B cell (primary cell): ENCODE measurements at regions not wholly inside any gene's neighbourhood (a gene's known extent, or its start where the extent isn't known, plus 50 kb on each side); places are given as distances from the start of the nearest gene placed in this dataset.

Experiments used
- ATAC-seq: fragments of 200-7000 bp; cut with Tn5 transposase; one replicate; pipeline ENCODE4 v1.10.0; 2021; ENCODE audit warnings: low read depth, mild to moderate bottlenecking, moderate number of reproducible peaks, moderate library complexity
- CTCF ChIA-PET: fragments of 350-600 bp; sonication (Branson Sonifier 250); formaldehyde crosslinking; loops from one replicate; lab custom pipeline; 2021; ENCODE audit warnings: antibody characterized with exemption, inconsistent platforms; lab: Charles Lee
- POLR2A ChIA-PET: fragments of 350-600 bp; sonication (Branson Sonifier 250); formaldehyde crosslinking; loops from one replicate; lab custom pipeline; 2021; ENCODE audit warnings: antibody characterized with exemption; lab: Charles Lee
- DNase-seq: peaks from one replicate; pipeline ENCODE4 v3.0.0; 2013
- H2AFZ ChIP-seq: 2 replicates; pipeline ENCODE4 v1.6.1; 2012; ENCODE audit warnings: mild to moderate bottlenecking, low read depth, low read length; ENCODE audit not compliant: insufficient read depth, poor library complexity, severe bottlenecking
- H3K27ac ChIP-seq, 2 donors: 1 replicate in 1 of 2; 2 replicates in 1 of 2; pipeline ENCODE4 v1.5.1; 2012 to 2013; ENCODE audit warnings: low read length in 2 of 2, mild to moderate bottlenecking in 2 of 2, moderate library complexity in 1 of 2
- H3K27me3 ChIP-seq, 4 experiments: fragments of 200-600 bp in 1 of 4; sonication (generic) in 1 of 4; replicated peaks in 1 of 4; 1 replicate in 2 of 4; 2 replicates in 2 of 4; pipeline versions ENCODE4 v1.6.1 to v1.7.0; 2013 to 2016; ENCODE audit warnings: low read length in 3 of 4, mild to moderate bottlenecking in 2 of 4, mixed read lengths in 1 of 4, moderate library complexity in 1 of 4; ENCODE audit not compliant: insufficient read depth in 4 of 4, control insufficient read depth in 3 of 4; ENCODE audit errors: control extremely low read depth in 1 of 4
- H3K36me3 ChIP-seq, 2 experiments: replicated peaks in 1 of 2; 1 replicate in 1 of 2; 2 replicates in 1 of 2; pipeline versions ENCODE4 v1.6.1 to v1.7.1; 2013; ENCODE audit warnings: low read length in 1 of 2; ENCODE audit not compliant: insufficient read depth in 2 of 2, control insufficient read depth in 1 of 2; ENCODE audit errors: control extremely low read depth in 1 of 2, extremely low read depth in 1 of 2
- H3K4me1 ChIP-seq, 2 donors: fragments of 200-600 bp in 1 of 2; sonication (generic) in 1 of 2; 1 replicate in 1 of 2; 2 replicates in 1 of 2; pipeline versions ENCODE4 v1.5.1 to v1.6.1; 2013 to 2017; ENCODE audit warnings: low read length in 2 of 2; ENCODE audit not compliant: control insufficient read depth in 2 of 2, insufficient read depth in 2 of 2
- H3K4me2 ChIP-seq: replicated peaks from 2 replicates; pipeline ENCODE3; 2012; ENCODE audit warnings: mild to moderate bottlenecking, low read depth, low read length; ENCODE audit not compliant: poor library complexity, severe bottlenecking
- H3K4me3 ChIP-seq, 5 experiments: fragments of 200-600 bp in 1 of 5; sonication (generic) in 1 of 5; 1 replicate in 3 of 5; 2 replicates in 2 of 5; pipeline versions ENCODE4 v1.5.1 to v1.7.0; 2011 to 2016; ENCODE audit warnings: low read length in 4 of 5, mild to moderate bottlenecking in 4 of 5, low read depth in 2 of 5, control low read depth in 1 of 5, moderate library complexity in 1 of 5; ENCODE audit not compliant: insufficient read depth in 1 of 5; ENCODE audit errors: control extremely low read depth in 1 of 5, extremely low read depth in 1 of 5
- H3K79me2 ChIP-seq: fragments of 200-600 bp; sonication (generic); one replicate; pipeline ENCODE4 v1.6.0; 2016; ENCODE audit warnings: low read length; ENCODE audit not compliant: control insufficient read depth, insufficient read depth
- H3K9ac ChIP-seq: fragments of 200-600 bp; sonication (generic); 2 replicates; pipeline ENCODE4 v1.6.1; 2017; ENCODE audit warnings: mild to moderate bottlenecking, low read length, moderate library complexity
- H3K9me3 ChIP-seq, 3 donors: one replicate each; pipeline versions ENCODE4 v1.6.1 to v1.7.1; 2013; ENCODE audit warnings: low read length in 2 of 3; ENCODE audit not compliant: control insufficient read depth in 2 of 3, insufficient read depth in 1 of 3; ENCODE audit errors: control extremely low read depth in 1 of 3
- H4K20me1 ChIP-seq: 2 replicates; pipeline ENCODE4 v1.6.0; 2012; ENCODE audit warnings: mild to moderate bottlenecking, low read length; ENCODE audit not compliant: insufficient read depth, control insufficient read depth, poor library complexity, severe bottlenecking
- H3K27ac Mint-ChIP-seq: one replicate; pipeline ENCODE4 v1.8.0; 2021; ENCODE audit warnings: mixed read lengths
- H3K27me3 Mint-ChIP-seq: one replicate; pipeline ENCODE4 v1.8.0; 2021; ENCODE audit warnings: mixed read lengths
- H3K4me1 Mint-ChIP-seq: one replicate; pipeline ENCODE4 v1.8.0; 2021; ENCODE audit warnings: mixed read lengths
- H3K4me3 Mint-ChIP-seq: one replicate; pipeline ENCODE4 v1.8.0; 2021; ENCODE audit warnings: mixed read lengths
- H3K9me3 Mint-ChIP-seq: one replicate; pipeline ENCODE4 v1.8.0; 2022; ENCODE audit warnings: mixed read lengths; ENCODE audit not compliant: insufficient read depth
- EZH2 ChIP-seq: IDR thresholded peaks from 2 replicates; pipeline ENCODE4 v1.6.1; 2012; ENCODE audit warnings: borderline replicate concordance, low read depth, mild to moderate bottlenecking, moderate library complexity, low read length; ENCODE audit not compliant: insufficient read depth, poor library complexity, severe bottlenecking
- WGBS: methylation state at CpG from one replicate; pipeline ENCODE4 v1.1.5; 2013; ENCODE audit warnings: missing lambda C conversion rate; ENCODE audit not compliant: insufficient coverage; 5-methylcytosine and 5-hydroxymethylcytosine counted together
- intact Hi-C: fragments of 100-400 bp; cut with micrococcal nuclease; formaldehyde crosslinking; loops from one replicate; pipeline ENCODE4 v1.10.0; 2022
- TF ChIP-seq, protein P1 (sequence below): fragments of 200-600 bp; IDR thresholded peaks from one replicate; pipeline ENCODE4 v1.8.0; 2022; ENCODE audit warnings: antibody characterized with exemption, mild to moderate bottlenecking

GRCh38 chr4:186341655-186342054, 75.7 kb downstream of the F11 start:
- WGBS: 91% methylated on average over 4 of the region's 5 CpGs
- intact Hi-C loops: no loop called here
- peaks cover 4% of the 10 kb centered on the region for H3K27me3 Mint-ChIP-seq
- Histone ChIP-seq H3K27me3 (no peaks in the 10 kb centered on the region), H3K36me3 (no peaks in the 10 kb centered on the region), H3K27ac (no peak overlapping the region), H3K79me2 (no peaks in the 10 kb centered on the region), H3K4me1 (no peaks in the 10 kb centered on the region), H3K4me3 (no peak overlapping the region), H3K4me2 (no peak overlapping the region), H2AFZ (no peak overlapping the region), H3K9ac (no peak overlapping the region), H4K20me1 (no peaks in the 10 kb centered on the region), H3K9me3 (peaks cover 0 to 7% (median 0%) of the 10 kb centered on the region in 3 donors)
- ChIA-PET CTCF (no interaction called here), POLR2A (no interaction called here)
- DNase-seq (no peak), ATAC-seq (no peak)
- no peaks in the 10 kb centered on the region for H3K4me1 Mint-ChIP-seq
- no peak overlapping the region for H3K27ac Mint-ChIP-seq
- peaks cover 2% of the 10 kb centered on the region for H3K9me3 Mint-ChIP-seq
- H3K4me3 Mint-ChIP-seq: no peak overlapping the region
- TF ChIP-seq EZH2: no peak
- TF ChIP-seq, protein P1, sequence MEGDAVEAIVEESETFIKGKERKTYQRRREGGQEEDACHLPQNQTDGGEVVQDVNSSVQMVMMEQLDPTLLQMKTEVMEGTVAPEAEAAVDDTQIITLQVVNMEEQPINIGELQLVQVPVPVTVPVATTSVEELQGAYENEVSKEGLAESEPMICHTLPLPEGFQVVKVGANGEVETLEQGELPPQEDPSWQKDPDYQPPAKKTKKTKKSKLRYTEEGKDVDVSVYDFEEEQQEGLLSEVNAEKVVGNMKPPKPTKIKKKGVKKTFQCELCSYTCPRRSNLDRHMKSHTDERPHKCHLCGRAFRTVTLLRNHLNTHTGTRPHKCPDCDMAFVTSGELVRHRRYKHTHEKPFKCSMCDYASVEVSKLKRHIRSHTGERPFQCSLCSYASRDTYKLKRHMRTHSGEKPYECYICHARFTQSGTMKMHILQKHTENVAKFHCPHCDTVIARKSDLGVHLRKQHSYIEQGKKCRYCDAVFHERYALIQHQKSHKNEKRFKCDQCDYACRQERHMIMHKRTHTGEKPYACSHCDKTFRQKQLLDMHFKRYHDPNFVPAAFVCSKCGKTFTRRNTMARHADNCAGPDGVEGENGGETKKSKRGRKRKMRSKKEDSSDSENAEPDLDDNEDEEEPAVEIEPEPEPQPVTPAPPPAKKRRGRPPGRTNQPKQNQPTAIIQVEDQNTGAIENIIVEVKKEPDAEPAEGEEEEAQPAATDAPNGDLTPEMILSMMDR: no peak
